Pancreas (tissue), 10 donors: ENCODE measurements at regions not wholly inside any gene's neighbourhood (a gene's known extent, or its start where the extent isn't known, plus 50 kb on each side); places are given as distances from the start of the nearest gene placed in this dataset.

ENCODE experiments used
- ATAC-seq, 4 donors: fragments of 200-7000 bp; cut with Tn5 transposase; one replicate each; pipeline versions ENCODE4 v1.8.0 to v1.9.1; 2020; ENCODE audit warnings: mild to moderate bottlenecking in 4 of 4, moderate library complexity in 4 of 4
- DNase-seq, 6 donors: peaks; one replicate each; pipeline ENCODE4 v3.0.0-alpha.2; 2020
- FAIRE-seq: peaks from 2 replicates; lab custom pipeline; 2012; peaks lifted over from hg19 to GRCh38; lab: Jason Lieb, UNC
- H3K27ac ChIP-seq, 4 donors: fragments of 200-600 bp; sonication (generic); 1 replicate in 3 of 4; 2 replicates in 1 of 4; pipeline versions ENCODE4 v1.5.0 to v1.8.0; 2020
- H3K27me3 ChIP-seq, 4 donors: fragments of 200-600 bp; one replicate each; pipeline ENCODE4 v1.8.0; 2021
- H3K36me3 ChIP-seq, 3 donors: fragments of 200-600 bp; sonication (generic) in 1 of 3; one replicate each; pipeline versions ENCODE4 v1.5.0 to v1.8.0; 2020 to 2021
- H3K4me1 ChIP-seq, 3 donors: fragments of 200-600 bp; one replicate each; pipeline ENCODE4 v1.8.0; 2021
- H3K4me3 ChIP-seq, 4 donors: fragments of 200-600 bp; sonication (generic) in 2 of 4; one replicate each; pipeline versions ENCODE4 v1.5.0 to v1.8.0; 2020 to 2021
- H3K9me3 ChIP-seq, 4 donors: fragments of 200-600 bp; one replicate each; pipeline ENCODE4 v1.8.0; 2021
- CTCF ChIP-seq, 4 donors: fragments of 200-600 bp; sonication (generic) in 3 of 4; IDR thresholded peaks; one replicate each; pipeline versions ENCODE4 v1.5.0 to v1.8.0; 2021; ENCODE audit warnings: antibody characterized with exemption in 4 of 4
- WGBS, 2 donors: extraction: QIAGEN DNeasy Blood & Tissue Kit; methylation state at CpG; one replicate each; pipeline ENCODE4 v1.1.7; 2013; 5-methylcytosine and 5-hydroxymethylcytosine counted together
- intact Hi-C, 3 donors: fragments of 100-400 bp; cut with DNase I; formaldehyde crosslinking; loops; one replicate each; pipeline versions ENCODE4 v1.11.1 to v1.14.2; 2022
- donor health status: healthy with polysubstance abuse.
- donor health status: DM: no; HTN: no; CAD: no; lungs with moderate emphysema.
- donor health status: DM: no; HTN: no; CAD: no.
- donor health status: control.
- donor health status: control.
- donor health status: Bipolar disorder and iron deficiency.
- donor health status: DM: yes; HTN: yes; CAD: no.
- donor health status: DM: no; HTN: no; CAD: no.
- donor health status: DM: no; HTN: no; CAD: no.
- donor health status: DM: yes; HTN: yes; CAD: no.

GRCh38 chr18:42290318-42291307 lies 335.6 kb downstream of the PIK3C3 start:
- ATAC-seq (peak in 1 of 4 donors; percentile 54), DNase-seq (no peak), FAIRE-seq (no peak)
- H3K4me3 ChIP-seq: no peak overlapping the region
- H3K27me3 ChIP-seq: no peaks in the 10 kb centered on the region
- WGBS, 2 donors: 58 to 60% methylated on average over 7 of the region's 7 CpGs
- no peaks in the 10 kb centered on the region for H3K4me1 ChIP-seq
- H3K9me3 ChIP-seq: no peaks in the 10 kb centered on the region
- H3K36me3 ChIP-seq: no peaks in the 10 kb centered on the region
- TF ChIP-seq CTCF (IDR thresholded peaks at IDR 0.05): no peak
- intact Hi-C loops: no loop called here
- H3K27ac ChIP-seq: no peak overlapping the region

GRCh38 chr18:42292654-42293053 lies 337.6 kb downstream of the PIK3C3 start:
- no peak for FAIRE-seq
- intact Hi-C loops: no loop called here
- TF ChIP-seq CTCF (IDR thresholded peaks at IDR 0.05): no peak

GRCh38 chr18:42296192-42296591 lies 341.2 kb downstream of the PIK3C3 start:
- intact Hi-C loops: no loop called here
- H3K9me3 ChIP-seq: no peaks in the 10 kb centered on the region
- no peaks in the 10 kb centered on the region for H3K4me1 ChIP-seq
- DNase-seq (no peak), ATAC-seq (no peak), FAIRE-seq (no peak)
- H3K36me3 ChIP-seq: no peaks in the 10 kb centered on the region
- no peak for TF ChIP-seq CTCF (IDR thresholded peaks at IDR 0.05)
- no peak overlapping the region for H3K27ac ChIP-seq
- 90 to 91% methylated on average over 1 of the region's 1 CpG for WGBS, 2 donors
- H3K4me3 ChIP-seq: no peak overlapping the region
- no peaks in the 10 kb centered on the region for H3K27me3 ChIP-seq

More at GRCh38 chr18:42292654-42293053, 337.6 kb downstream of the PIK3C3 start:
- Histone ChIP-seq H3K27me3 (no peaks in the 10 kb centered on the region), H3K36me3 (no peaks in the 10 kb centered on the region), H3K4me1 (no peaks in the 10 kb centered on the region), H3K27ac (no peak overlapping the region), H3K4me3 (no peak overlapping the region), H3K9me3 (no peaks in the 10 kb centered on the region)
- WGBS, 2 donors: 67 to 79% methylated on average over 2 of the region's 2 CpGs
- no peak for DNase-seq
- no peak for ATAC-seq

GRCh38 chr18:42296723-42297122 lies 341.7 kb downstream of the PIK3C3 start:
- Histone ChIP-seq H3K9me3 (no peaks in the 10 kb centered on the region), H3K27ac (no peak overlapping the region), H3K4me1 (no peaks in the 10 kb centered on the region), H3K4me3 (no peak overlapping the region), H3K36me3 (no peaks in the 10 kb centered on the region), H3K27me3 (no peaks in the 10 kb centered on the region)
- DNase-seq (no peak), ATAC-seq (no peak), FAIRE-seq (no peak)
- intact Hi-C loops: no loop called here
- TF ChIP-seq CTCF (IDR thresholded peaks at IDR 0.05): no peak
